Activated gamma-delta T cell treated with anti-CD3 and anti-CD28 coated beads, Interleukin-2, amount 50 U/mL, for 16 hours (primary cell): ENCODE measurements at regions not wholly inside any gene's neighbourhood (a gene's known extent, or its start where the extent isn't known, plus 50 kb on each side); places are given as distances from the start of the nearest gene placed in this dataset.
"Not testable (repeated sequence)": the region's sequence is repeated elsewhere in the genome, so short reads cannot be mapped to it uniquely, and the experiment has no call there.

ENCODE experiments used
- DNase-seq: peaks from one replicate; pipeline ENCODE4 v3.0.0-alpha.2; 2020; ENCODE audit warnings: low read depth

DNA sequence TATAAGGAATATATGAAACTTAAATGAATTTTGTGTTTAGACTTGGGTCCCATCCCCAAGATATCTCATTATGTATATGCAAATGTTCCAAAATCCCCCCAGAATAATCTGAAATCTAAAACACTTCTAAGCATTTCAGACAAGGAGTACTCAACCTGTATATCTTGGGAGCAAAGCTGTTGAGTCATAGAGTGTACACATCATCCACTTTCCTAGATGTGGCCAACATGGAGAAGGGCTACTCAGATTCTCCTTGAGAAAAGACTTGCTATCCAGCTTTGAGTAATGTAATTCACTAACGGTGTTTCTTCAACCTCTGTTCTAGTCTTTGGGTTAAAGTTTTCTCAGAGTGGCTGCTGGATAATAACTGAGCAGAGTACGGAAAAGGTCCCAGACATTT lies 215.5 kb upstream of the POU1F1 start:
- no peak for DNase-seq

DNA sequence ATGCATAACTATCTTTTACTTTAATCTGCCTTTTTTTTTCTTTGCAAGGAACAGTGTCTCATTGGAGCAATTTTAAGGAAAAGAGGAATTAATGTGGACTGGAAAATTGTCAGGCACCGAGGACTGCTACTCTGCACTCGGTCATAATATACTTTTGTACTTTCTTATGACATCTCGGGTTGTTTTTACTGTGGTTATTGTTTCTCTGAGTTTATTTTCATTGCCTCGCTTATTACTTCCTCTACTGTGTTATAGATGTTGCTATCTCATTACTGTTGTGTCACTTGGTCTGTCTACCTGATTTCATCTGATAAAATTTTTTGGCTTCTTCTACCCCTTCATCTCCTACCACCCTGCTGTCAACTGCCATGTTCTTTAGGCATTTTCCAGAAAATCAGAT lies 213.5 kb upstream of the POU1F1 start:
- DNase-seq, result no peak

DNA sequence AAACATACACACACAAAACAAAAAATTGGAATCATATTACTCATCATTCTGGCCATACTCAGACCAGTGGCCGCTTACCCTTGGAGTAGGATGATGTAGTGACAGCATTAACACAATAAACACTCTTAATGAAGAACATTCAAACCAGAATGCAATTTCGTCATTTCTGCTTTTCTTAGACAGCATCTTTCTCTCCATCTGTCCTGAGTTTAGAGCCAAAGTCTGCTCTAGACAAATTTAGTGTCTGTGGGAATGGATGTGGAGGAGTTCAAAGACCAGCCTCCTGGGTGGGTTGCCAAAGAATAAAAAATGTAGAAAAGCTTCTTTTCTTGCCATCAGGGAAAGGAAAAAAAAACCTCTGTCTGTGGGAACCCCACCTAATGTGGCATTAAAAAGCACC lies 212.4 kb upstream of the POU1F1 start:
- no peak for DNase-seq

DNA sequence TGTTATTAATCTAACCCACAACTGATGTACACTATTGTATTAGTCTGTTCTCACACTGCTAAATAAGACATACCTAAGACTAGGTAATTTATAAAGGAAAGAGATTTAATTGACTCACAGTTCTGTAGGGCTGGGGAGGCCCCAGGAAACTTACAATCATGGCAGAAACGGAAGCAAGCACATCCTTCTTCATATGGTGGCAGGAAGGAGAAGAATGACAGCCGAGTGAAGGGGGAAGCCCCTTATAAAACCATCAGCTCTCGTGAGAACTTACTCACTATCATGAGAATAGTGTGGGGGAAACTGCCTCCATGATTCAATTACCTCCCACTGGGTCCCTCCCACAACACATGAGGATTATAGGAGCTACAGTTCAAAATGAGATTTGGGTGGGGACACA lies 210.3 kb upstream of the POU1F1 start:
- DNase-seq, result not testable (repeated sequence)

DNA sequence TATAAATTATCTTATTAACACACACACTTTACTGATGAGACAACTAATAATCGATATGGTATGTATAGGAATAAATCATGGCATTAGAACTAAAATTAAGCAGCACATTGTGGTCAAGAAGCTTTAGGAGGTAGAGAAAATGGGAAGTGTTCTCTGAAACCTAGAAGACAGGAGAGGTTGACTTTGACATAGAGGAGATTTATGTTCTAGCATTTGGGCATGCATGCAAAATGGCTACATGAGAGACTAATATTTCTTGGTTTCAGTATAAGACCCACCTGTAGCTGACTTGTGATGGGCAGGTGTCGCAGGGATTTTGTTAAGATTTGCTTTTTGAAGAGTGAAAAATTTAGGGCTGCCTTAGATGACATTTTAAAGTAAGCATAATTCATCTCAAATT lies 209.7 kb upstream of the POU1F1 start:
- DNase-seq, result no peak

DNA sequence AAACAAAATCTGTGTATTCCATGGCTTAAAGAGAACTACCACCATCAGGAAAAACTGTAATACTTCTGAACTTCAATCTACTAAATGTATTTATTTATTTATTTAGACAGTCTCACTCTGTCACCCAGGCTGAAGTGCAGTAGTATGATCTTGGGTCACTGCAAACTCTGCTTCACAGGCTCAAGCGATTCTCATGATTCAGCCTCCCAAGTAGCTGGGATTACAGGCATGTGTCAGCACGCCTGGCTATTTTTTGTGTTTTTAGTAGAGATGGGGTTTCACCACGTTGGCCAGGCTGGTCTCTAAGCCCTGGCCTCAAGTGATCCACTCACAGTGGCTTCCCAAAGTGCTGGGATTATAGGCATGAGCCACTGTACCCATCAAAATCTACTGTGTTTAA lies 202.3 kb upstream of the POU1F1 start:
- DNase-seq, result no peak

DNA sequence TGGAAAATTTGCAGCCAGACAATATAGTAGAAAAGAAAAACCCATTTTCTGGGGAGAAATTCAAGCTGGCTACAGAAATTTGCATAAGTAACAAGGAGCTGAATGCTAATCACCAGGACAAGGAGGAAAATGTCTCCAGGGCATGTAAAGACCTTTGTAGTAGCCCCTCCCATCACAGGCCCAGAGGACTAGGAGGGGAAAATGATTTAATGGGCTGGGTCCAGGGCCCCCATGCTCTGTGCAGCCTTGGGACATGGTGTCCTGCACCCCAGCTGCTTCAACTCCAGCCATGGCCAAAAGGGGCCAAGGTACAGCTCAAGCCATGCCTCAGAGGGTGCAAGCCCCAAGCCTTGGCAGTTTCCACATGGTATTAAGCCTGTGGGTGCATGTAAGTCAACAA lies 197.6 kb upstream of the POU1F1 start:
- no peak for DNase-seq

DNA sequence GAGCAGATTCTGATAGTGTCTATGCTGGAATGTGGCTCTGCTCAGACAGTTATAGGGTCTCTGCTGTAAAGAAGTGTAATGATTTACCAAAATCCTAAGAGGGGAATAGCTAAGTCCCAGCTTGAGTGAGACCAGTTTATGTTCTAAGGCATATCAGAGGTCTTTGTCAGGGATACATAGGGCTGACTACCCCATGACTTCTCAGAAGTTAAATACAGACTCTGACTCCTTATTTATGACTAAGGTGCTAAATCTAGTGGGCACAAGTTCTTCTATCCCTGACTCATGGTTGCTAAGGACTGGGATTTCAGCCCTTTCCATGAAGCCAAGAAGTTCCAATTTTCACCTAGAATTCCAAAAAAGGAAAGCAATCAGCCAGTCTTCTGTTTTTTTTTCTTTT lies 192.6 kb upstream of the POU1F1 start:
- no peak for DNase-seq

DNA sequence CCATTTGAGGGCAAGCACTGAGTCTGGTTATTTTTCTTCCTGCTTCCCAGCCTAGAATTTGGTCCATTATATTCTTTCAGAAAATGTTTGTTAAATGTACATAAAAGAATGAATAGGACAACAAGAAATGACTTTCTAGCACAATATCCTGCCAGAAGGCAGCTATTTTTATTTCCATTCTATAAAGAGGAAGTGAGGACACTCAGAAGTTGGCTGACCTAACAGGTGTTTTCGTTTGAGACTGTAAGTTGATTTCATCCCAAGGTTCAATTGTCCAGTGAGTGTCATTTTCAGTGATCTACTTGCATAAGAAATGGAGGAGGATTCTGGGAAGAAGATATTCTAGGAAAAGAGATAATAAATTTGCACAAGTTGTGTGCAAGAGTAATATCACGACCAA lies 191.9 kb upstream of the POU1F1 start:
- DNase-seq, result no peak

DNA sequence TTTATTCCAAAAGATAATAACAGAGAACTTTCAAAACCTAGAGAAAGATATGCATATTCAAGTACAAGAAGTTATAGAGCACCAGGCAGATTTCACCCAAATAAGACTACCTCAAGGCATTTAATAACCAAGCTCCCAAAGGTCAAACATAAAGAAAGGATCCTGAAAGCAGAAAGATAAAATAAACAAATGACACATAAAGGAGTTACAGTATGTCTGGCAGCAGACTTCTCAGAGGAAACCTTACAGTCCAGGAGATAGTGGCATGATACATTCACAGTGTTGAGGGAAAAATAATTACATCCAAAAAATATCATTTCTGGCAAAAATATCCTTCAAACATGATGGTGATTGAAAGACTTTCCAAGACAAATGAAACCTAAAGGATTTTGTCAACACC lies 185.8 kb upstream of the POU1F1 start:
- no peak for DNase-seq

DNA sequence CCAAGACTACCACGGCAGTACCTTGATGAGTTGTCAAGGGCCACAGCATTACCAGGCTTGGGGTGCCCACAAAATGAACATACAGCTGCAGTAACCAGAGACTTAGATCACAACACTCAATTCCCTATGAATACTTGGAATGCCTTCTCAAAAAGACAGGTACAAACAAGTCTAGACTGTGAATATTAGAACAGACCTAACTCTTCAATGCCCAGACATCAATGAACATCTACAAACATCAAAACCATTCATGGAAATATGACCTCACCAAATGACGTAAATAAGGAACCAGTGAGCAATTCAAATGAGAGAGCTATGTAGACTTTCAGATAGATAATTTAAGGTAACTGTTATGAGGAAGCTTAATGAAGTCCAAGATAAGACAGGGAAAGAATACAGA lies 185.1 kb upstream of the POU1F1 start:
- DNase-seq, result no peak

DNA sequence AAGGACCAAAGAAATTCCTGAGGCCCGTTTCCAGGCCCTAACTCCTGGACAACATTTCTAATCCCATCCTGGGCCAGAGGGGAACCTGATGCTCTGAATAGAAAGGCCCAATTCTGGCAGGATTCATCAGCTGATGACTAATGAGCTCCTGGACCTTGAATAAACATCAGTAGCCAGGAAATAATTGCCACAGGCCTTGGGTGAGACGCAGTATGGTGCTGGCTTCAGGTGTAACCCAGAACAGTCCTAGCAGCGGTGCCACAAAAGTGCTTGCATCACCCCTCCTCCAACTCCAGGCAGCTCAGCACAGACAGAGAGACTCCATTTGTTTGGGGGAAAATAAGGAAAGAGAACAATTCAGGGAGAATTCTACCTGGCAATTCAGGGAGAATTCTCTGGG lies 184.7 kb upstream of the POU1F1 start:
- no peak for DNase-seq

DNA sequence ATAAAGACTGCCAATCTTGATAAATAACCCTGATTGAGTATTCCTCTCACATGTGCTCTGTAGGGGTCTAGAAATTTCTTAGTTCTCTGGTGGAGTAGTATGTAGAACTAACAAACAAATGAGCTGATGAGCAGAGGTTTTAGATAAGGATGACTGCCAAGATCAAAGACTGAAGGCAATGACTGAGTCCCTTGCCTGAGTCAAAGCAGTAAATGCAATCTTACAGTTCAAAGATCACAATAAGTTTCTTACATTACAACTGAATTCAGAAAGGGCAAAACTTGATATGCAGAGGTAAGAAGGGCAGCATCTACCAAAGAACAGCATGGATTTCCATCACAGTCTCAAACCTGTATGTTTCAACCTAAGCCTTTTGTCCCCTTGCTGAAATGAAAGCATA lies 172.2 kb upstream of the POU1F1 start:
- no peak for DNase-seq

DNA sequence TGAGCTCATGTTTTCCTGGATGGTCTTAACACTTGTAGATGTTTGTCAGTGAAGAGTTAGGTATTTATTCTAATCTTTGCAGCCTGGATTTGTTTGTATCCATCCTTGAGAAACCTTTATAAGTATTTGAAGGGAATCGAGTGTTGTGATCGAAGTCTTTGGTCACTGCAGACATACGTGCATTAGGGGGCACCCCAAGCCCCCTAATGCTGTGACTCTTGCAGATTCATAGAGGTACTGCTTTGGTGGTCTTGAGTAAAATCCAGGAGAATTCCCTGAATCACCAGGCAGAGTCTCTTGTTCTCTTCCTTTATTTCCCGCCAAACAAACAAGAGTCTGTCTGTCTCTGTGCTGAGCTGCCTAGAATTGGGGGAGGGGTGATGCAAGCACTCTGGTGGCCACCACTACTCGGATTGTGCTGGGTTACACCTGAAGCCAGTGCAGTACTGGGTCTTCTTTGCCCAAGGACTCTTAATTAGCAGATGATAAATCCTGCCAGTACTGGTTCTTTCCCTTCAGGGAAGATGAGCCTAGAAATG lies 170.5 kb upstream of the POU1F1 start:
- DNase-seq, result no peak

DNA sequence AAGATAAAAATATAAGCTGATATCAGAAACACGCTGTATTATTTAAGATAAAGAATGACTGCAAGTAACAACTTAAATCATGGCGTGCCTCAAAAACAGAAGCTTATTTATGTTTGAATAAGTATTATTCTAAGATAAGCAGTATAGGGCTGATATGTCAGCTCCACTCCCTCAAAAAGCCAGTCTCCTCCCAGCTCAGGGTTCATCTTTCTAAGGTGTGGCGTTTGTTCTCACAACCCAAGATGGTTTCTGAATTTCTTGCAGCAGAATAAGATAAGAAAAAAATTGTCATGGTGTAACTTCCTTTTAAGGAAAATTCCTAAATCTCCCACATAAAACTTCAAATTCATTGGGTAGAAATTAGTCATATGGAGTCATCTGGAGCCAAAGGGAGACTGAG lies 166.1 kb upstream of the POU1F1 start:
- DNase-seq, result no peak

DNA sequence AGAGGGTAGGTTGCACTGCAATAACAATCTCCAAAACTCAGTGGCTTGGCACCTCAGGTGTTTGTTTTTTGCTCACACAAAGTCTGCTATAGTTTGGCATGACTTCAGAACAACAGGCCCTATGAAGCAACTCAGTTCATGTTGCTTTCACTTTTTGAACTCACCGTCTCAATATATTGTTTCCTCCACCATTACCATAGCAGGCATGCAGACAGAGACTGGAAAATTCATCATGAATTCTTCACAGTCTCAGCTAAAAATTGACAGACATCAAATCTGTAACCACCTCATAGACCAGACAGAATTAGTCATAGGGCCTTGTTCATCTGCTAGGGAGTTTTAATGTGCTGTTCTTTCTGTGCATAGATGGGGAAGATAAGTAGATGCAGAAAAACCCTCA lies 161.4 kb upstream of the POU1F1 start:
- DNase-seq, result no peak

DNA sequence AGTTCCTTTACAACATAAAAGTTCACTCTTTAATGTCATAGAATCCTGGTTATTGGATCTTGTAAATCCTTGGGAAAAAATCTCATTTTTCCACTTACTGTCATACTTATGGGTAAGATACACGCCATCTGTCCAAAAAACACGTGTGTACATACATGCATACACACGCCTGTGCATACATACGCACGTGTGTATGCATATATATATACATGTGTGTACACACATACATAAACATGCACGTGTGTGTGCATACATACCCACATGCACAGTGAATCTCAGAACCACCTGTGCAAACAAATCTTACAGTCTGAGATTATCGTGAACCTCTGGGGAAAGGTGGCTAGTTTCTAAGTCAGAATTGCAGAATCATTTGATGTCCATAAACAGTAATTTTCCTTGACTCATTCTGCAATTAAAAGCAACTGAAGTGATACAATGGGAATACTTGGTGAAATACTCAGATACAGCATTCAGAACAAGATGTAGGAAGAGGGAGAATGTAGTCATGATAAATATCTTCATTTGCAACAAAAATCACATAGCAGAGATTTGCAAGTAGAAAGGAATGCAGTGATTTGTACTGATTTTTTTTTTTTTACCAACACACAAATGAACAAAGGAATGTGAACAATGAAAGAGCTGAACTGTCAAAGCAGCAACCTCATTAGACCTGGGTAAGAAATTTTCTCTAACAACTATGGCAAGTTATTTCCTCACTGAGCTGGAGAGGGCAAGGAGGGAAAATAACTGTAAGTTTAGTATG lies 160.6 kb upstream of the POU1F1 start:
- DNase-seq, result no peak

DNA sequence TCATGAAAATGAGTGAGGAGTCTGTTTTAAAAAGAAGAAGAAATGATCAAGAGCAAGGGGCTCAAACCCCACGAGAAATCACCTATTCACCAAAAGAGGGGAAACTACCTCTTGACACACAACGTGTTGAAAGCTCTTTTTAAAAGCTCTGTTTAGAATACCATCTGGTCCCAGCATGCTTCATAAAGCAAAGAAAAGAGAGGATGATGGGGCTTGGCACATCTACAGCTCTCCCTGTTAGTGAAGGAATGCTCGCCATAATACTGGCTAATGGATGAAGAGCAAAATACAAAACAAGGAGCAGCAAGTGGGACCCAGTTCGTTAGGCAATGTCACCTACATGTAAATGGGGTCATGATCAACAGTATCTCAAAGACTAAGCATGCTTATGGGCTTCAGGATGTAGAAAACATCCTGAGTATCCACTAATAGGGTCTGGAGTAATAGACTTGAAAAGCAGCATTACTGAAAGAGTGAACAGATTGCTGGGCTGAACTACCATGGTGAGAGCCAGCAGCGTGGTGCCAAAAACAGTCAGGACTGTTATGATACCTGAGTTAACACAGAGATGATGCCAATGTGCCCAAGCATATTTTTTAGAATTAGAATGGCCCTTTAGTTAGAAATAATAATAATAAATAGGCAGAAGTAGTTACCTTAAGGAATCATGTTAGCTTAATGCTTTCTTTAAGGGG lies 159.7 kb upstream of the POU1F1 start:
- no peak for DNase-seq

DNA sequence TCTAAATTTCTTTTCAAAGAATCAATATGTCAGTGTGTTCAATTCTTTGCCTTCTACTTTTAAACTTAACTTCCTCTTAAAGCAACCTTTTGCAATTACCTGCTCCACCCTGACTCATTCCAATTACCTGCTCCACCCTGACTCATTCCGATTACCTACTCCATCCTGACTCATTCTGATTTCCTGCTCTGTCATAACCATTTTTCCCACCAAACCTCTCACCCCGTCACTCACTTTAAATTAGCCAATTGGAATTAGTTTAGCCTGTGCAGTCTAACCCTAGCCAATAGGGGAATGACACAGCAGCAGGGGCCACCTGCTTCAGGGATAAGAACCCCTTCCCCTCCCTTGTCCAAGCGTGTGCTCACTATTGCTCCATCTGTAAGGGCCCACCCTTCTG lies 157.1 kb upstream of the POU1F1 start:
- DNase-seq, result not testable (repeated sequence)

DNA sequence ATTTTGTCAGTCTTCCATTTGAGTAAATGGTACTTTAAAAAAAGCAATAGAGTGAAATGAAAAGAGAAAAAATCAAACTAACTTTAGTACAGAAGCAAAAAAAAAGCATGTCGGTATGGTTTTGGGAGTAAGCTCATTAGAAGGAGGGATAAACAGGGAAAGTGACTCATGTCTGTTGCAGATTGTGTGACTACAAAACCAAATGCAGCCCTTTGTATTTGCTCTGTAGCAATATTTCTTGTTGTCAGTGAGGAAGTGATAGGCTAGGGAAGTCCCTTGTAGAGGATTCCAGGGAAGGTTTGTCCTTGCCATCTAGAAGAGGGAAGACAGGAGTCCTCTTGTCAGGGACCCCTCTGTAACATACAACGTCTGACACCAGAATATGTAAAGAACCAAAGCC lies 150.5 kb upstream of the POU1F1 start:
- DNase-seq, result no peak

DNA sequence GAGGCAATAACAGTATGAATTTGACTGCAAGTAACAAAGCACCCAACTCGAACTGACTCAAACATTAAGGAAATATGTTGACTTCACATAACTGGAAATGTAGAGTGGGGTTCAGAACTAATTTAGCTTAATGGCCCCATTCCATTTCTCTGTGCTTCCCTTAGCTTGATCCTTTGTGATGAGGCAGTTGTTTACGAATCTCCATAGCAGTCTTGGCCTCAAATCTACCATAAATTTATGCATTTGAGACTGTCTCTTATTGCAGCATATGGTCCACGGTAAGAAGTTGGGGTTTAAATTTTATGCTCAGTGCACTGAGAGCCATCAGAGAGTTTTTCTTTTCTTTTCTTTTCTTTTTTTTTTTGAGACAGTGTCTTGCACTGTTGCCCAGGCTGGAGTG lies 148.7 kb upstream of the POU1F1 start:
- no peak for DNase-seq

DNA sequence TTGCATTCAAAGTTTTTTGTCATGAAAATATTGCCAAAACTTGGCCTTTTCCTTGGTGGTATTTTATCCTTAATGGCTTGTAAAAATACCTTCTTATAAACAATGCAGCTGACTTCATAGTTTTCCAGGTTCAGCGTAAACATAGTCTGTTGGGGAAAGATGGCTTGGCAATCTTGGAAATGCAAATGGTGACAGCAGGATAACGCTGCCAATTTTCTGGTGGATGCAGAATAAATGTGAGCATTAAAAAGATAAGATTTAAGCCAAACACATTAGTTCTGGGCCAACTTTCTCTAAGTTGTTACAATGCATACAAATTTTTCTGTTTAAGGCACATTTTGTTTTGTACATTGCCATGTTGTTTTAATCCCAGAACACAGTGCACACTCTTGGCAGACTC lies 147.0 kb upstream of the POU1F1 start:
- DNase-seq, result no peak

DNA sequence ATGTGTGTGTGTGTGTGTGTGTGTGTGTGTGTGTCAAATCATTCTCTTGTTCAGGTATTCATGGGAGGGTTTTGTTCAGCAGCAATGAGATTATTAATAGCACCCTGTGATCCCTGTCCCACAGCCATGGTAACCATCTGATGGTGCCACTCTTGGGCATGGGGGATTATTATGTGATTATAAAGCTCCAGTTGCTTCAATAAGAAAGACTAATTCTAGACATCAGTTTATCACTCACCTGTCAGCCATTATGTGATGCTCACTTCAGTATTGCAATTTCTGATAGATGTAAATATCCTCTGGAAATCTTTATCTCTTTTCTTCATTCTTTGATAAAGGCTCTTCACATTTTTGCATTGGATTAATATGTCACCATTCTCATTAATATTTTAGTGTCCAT lies 145.9 kb upstream of the POU1F1 start:
- no peak for DNase-seq

DNA sequence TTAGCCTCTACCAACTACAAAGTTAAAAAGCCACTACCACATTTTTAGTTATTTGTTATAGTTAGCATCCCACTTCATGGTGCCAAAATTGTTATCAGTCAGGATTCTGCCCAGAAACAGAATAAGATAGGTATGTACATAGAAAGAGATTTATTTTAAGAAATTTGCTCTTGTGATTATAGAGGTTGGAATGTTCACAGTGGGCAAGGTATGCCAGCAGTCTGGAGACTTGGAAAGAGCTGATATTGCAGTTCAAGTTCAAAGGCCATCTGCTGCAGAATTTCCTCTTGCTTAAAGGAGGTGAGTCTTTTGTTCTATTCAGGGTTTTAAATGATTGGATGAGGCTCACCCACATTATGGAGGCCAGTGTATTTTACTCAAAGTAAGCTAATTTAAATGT lies 143.8 kb upstream of the POU1F1 start:
- DNase-seq, result no peak
